Astrocyte of the spinal cord (primary cell): ENCODE measurements at regions not wholly inside any gene's neighbourhood (a gene's known extent, or its start where the extent isn't known, plus 50 kb on each side); places are given as distances from the start of the nearest gene placed in this dataset.

Source experiments
- DNase-seq: peaks from one replicate; pipeline ENCODE4 v3.0.0; 2011; ENCODE audit warnings: low read depth, low spot score
- H3K4me3 ChIP-seq: 2 replicates; pipeline ENCODE4 v1.5.1; 2011; ENCODE audit warnings: low read depth, mild to moderate bottlenecking, low read length, moderate library complexity
- in situ Hi-C: cut with HindIII; loops from 2 replicates; pipeline ENCODE4 v1.10.0; 2017; ENCODE audit warnings: low sequenced_read_pairs
- TF ChIP-seq, protein P1 (sequence below): IDR thresholded peaks from 2 replicates; pipeline ENCODE4 v1.5.1; 2012; ENCODE audit warnings: low read depth, mild to moderate bottlenecking, low read length, inconsistent platforms

DNA sequence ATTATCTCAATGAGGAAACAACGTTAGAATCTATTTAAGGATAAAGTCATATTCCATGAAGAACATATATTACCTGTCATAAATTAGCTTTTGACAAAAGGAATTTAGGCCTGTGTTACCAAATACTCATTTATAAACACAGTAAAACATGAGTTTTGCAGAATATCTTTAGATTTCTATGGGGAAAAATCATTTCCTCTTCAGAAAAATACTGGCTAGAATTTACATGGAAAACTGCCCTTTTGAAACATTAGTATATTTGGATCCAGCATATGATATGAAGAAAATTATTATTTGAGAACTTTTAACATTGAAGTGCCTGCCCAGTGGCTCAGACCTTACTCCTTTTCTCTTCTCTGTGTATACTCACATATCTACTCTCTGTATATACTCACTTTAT, 131.4 kb upstream of the NEIL3 start:
- TF ChIP-seq, protein P1, sequence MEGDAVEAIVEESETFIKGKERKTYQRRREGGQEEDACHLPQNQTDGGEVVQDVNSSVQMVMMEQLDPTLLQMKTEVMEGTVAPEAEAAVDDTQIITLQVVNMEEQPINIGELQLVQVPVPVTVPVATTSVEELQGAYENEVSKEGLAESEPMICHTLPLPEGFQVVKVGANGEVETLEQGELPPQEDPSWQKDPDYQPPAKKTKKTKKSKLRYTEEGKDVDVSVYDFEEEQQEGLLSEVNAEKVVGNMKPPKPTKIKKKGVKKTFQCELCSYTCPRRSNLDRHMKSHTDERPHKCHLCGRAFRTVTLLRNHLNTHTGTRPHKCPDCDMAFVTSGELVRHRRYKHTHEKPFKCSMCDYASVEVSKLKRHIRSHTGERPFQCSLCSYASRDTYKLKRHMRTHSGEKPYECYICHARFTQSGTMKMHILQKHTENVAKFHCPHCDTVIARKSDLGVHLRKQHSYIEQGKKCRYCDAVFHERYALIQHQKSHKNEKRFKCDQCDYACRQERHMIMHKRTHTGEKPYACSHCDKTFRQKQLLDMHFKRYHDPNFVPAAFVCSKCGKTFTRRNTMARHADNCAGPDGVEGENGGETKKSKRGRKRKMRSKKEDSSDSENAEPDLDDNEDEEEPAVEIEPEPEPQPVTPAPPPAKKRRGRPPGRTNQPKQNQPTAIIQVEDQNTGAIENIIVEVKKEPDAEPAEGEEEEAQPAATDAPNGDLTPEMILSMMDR, result no peak
- DNase-seq, result no peak
- in situ Hi-C loops, result no loop called here
- no peak overlapping the region for H3K4me3 ChIP-seq

DNA sequence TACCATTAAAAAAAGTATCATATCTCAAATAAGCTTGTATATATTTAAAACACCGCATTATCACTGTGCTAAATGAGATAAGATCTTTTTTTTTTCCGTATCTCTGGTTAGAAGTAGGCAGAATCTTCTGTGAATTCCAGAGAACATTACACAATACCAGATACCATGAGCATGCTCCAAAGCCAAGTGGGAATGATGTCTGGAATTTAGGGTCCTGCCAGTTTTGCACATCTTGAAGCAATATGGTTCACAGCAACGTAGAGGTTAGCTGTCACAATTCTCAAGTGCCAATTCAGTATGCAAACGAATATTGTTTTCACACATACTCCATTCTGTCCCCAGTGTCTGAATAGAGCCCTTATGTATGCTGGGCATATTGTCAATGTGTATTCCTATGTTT, 127.5 kb upstream of the NEIL3 start:
- TF ChIP-seq, protein P1, result no peak
- H3K4me3 ChIP-seq, result no peak overlapping the region
- no peak for DNase-seq
- in situ Hi-C loops, result no loop called here

DNA sequence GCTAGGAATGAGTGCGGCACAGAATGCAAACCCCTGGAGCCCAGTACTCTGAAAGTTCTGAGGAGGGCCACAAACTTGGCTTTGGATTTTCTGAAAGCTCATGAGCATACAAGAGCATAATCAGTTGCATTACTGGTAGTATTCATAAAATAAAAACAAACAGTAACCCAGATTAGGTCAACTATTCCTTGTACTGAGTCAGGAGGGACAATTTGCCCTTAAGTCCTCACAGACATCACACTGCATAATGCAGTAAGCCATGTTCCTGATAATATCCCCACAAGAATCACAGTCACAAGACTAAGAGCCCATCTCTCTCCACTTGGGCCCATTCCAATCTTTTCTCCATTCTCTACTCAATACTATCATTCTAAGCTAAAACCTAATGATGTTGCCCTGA, 126.9 kb upstream of the NEIL3 start:
- H3K4me3 ChIP-seq, result no peak overlapping the region
- TF ChIP-seq, protein P1, result no peak
- DNase-seq, result no peak
- in situ Hi-C loops, result no loop called here

DNA sequence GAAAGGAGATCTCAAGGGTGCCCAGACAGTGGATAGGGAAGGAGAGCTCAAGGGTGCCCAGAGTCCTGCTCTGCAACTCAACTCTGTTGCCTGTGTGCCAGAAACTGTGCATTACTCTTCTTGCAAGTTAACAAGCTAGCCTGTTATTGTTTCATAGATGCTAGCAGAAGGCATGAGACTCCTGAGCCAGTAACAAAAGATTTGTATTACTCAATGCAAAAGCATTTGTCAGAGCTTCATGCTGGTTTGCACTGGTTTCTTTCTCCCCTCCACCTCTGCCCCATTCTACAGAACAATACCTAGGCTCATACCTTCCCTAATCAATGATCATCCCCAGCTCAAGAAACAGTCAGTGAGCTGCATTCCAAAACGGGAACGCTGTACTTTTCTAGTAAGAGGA, 124.5 kb upstream of the NEIL3 start:
- no peak overlapping the region for H3K4me3 ChIP-seq
- in situ Hi-C loops, result no loop called here
- TF ChIP-seq, protein P1, result no peak
- DNase-seq, result no peak

DNA sequence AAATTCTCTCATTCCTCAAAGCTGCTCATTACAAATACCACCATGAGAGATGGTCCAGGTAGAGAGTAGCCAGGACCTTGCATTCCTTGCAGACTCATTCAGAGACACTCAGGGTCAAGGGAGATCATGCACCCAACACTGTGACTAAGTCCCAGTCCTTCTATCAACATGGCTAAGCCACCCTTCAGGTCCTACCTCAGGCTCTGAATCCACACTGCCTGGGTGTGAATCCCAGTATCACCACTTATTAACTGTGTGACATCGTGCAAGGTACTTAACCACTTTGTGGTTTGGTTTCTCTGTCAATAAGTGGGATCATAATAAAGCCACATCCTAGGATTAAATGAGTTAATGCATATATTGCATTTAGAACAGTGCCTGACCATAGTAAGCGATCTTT, 124.1 kb upstream of the NEIL3 start:
- in situ Hi-C loops, result no loop called here
- DNase-seq, result no peak
- TF ChIP-seq, protein P1, result no peak
- no peak overlapping the region for H3K4me3 ChIP-seq

DNA sequence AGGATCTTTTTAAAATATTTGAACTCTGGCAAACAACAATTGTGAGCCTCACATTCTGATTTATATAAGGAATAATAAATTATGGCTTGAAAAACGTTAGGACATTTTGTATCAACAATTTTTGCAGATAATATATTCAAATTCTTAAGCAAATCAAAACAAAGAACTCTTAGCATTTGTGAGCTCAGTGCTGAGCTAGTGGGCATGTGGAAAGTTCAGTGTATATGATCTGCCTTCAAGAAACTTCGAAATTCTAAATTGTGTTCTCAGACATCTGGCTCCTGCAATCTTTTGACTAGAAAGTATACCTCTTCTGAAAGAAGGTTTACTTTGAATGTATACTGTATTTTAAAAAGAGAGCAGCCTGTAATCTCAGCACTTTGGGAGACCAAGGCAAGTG, 122.3 kb upstream of the NEIL3 start:
- H3K4me3 ChIP-seq, result no peak overlapping the region
- TF ChIP-seq, protein P1, result no peak
- DNase-seq, result no peak
- in situ Hi-C loops, result no loop called here

DNA sequence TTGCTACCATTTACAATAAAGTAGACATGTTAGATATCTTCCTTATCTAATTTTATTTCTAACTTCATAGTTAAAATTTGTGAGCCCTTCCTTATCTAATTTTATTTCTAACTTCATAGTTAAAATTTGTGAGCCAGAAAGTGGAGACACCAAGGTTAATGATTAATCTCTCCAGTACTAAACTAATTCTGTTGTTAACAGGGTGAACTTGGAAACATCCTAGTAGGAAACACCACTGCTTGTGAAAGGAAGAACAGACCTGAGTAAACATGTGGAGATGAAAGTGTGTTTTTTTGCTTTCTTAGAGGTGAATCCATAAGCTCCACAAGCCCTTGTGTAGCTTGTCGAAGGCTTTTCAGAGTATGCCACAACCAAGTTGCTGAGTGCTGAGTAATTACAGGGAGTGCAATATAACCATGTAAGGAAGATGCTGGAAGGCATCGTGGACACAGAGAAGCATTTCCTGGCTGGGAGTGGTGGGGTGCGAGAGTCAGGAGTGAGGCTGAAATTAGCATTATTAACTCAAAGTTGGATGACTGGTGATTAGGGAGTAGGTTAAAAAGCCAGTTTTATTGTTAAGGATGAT, 118.6 kb upstream of the NEIL3 start:
- in situ Hi-C loops, result no loop called here
- peak; percentile 31 for DNase-seq
- TF ChIP-seq, protein P1, result no peak
- H3K4me3 ChIP-seq, result no peak overlapping the region
